ENCODE measurements at regions not wholly inside any gene's neighbourhood (a gene's known extent, or its start where the extent isn't known, plus 50 kb on each side); places are given as distances from the start of the nearest gene placed in this dataset.
"Not testable (repeated sequence)": the region's sequence is repeated elsewhere in the genome, so short reads cannot be mapped to it uniquely, and the experiment has no call there.

DNA sequence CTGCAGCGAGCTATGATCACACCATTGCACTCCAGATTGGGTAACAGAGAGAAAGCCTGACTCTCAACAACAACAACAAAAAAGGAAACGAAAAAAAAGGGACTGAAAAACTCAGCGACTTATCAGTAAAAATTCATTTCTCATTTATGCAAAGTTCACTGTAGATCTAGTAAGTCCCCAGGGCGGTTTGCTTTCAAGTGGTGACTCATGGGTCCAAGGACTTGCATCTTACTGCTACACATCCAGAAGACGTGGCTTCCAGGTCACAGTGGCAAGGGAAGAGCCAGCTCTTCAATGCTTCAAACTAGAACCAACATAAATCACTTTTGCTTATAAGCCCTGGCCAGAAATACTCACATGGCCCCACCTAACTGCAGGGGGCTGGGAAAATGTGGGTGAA lies 178.3 kb upstream of the AUTS2 start:
- no peaks in the 10 kb centered on the region for H3K27me3 ChIP-seq (ENCODE audit: control insufficient read depth, insufficient read depth, low read length)
- H3K9ac ChIP-seq (ENCODE audit: low read length) = no peak overlapping the region
- H3K4me3 ChIP-seq (ENCODE audit: low read length) = no peak overlapping the region
- H3K4me1 ChIP-seq (ENCODE audit: control insufficient read depth, insufficient read depth, low read length) = no peaks in the 10 kb centered on the region
- no peaks in the 10 kb centered on the region for H3K9me3 ChIP-seq (ENCODE audit: control insufficient read depth, low read length)
- no peaks in the 10 kb centered on the region for H3K36me3 ChIP-seq (ENCODE audit: control insufficient read depth, insufficient read depth, low read length)

DNA sequence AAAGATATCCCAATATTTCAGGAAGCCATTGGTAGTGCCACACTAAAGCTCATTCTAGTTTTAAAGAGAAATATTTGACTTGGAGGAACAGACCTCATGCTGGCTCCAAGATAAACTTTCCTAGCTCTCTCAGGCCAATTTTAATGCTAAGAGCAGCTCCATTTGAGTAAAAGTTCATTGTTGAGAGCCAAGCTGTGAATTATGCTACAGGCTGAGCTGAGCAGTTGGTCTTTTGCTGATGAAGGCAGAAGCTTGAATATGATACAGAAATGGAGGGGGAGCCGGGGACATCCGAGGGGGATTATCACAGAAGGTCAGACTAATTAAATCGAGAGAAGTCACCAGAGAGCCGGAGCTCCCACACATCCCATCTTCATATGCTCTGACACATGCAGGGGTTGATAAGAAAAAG lies 175.7 kb upstream of the AUTS2 start:
- no peaks in the 10 kb centered on the region for H3K36me3 ChIP-seq (ENCODE audit: control insufficient read depth, insufficient read depth, low read length)
- no peak overlapping the region for H3K4me3 ChIP-seq (ENCODE audit: low read length)
- no peaks in the 10 kb centered on the region for H3K9me3 ChIP-seq (ENCODE audit: control insufficient read depth, low read length)

DNA sequence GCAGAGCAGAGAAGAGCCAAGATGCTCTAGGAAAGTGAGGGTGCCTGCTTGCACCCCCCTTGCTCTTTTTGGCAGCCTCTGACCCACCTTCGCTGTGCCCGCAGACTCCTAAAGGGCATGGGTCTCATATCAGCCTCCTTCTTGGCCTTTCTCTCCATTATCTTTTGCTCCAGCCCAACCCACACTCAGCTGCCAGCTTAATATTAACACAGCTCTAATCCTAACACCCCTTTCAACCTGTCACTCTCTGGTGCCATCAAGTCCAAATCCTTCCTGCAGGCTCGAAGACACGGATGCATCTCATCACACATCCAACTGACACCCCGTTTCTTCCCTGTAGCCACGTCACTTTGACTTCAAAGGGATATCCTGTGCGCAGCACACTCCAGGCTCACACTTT lies 171.6 kb upstream of the AUTS2 start:
- Histone ChIP-seq H3K9ac (ENCODE audit: low read length) (no peak overlapping the region), H3K4me3 (ENCODE audit: low read length) (no peak overlapping the region), H3K27me3 (ENCODE audit: control insufficient read depth, insufficient read depth, low read length) (no peaks in the 10 kb centered on the region), H3K4me1 (ENCODE audit: control insufficient read depth, insufficient read depth, low read length) (no peaks in the 10 kb centered on the region), H3K9me3 (ENCODE audit: control insufficient read depth, low read length) (no peaks in the 10 kb centered on the region), H3K36me3 (ENCODE audit: control insufficient read depth, insufficient read depth, low read length) (no peaks in the 10 kb centered on the region)

More for the DNA sequence above, 175.7 kb upstream of the AUTS2 start:
- H3K9ac ChIP-seq (ENCODE audit: low read length) = no peak overlapping the region
- H3K27me3 ChIP-seq (ENCODE audit: control insufficient read depth, insufficient read depth, low read length) = no peaks in the 10 kb centered on the region
- no peaks in the 10 kb centered on the region for H3K4me1 ChIP-seq (ENCODE audit: control insufficient read depth, insufficient read depth, low read length)

GRCh38 chr7:69428089-69428488 lies 170.2 kb upstream of the AUTS2 start:
- Histone ChIP-seq H3K4me3 (ENCODE audit: low read length) (no peak overlapping the region), H3K36me3 (ENCODE audit: control insufficient read depth, insufficient read depth, low read length) (no peaks in the 10 kb centered on the region), H3K4me1 (ENCODE audit: control insufficient read depth, insufficient read depth, low read length) (no peaks in the 10 kb centered on the region), H3K27me3 (ENCODE audit: control insufficient read depth, insufficient read depth, low read length) (no peaks in the 10 kb centered on the region), H3K9me3 (ENCODE audit: control insufficient read depth, low read length) (no peaks in the 10 kb centered on the region), H3K9ac (ENCODE audit: low read length) (no peak overlapping the region)

- Histone ChIP-seq H3K36me3 (ENCODE audit: control insufficient read depth, insufficient read depth, low read length) (no peaks in the 10 kb centered on the region), H3K9ac (ENCODE audit: low read length) (no peak overlapping the region), H3K9me3 (ENCODE audit: control insufficient read depth, low read length) (no peaks in the 10 kb centered on the region), H3K4me1 (ENCODE audit: control insufficient read depth, insufficient read depth, low read length) (no peaks in the 10 kb centered on the region), H3K27me3 (ENCODE audit: control insufficient read depth, insufficient read depth, low read length) (no peaks in the 10 kb centered on the region), H3K4me3 (ENCODE audit: low read length) (no peak overlapping the region)
Observed at GRCh38 chr7:69429911-69430383, 168.3 kb upstream of the AUTS2 start.

- Histone ChIP-seq H3K9me3 (ENCODE audit: control insufficient read depth, low read length) (no peaks in the 10 kb centered on the region), H3K4me3 (ENCODE audit: low read length) (no peak overlapping the region), H3K9ac (ENCODE audit: low read length) (no peak overlapping the region), H3K27me3 (ENCODE audit: control insufficient read depth, insufficient read depth, low read length) (no peaks in the 10 kb centered on the region), H3K4me1 (ENCODE audit: control insufficient read depth, insufficient read depth, low read length) (no peaks in the 10 kb centered on the region), H3K36me3 (ENCODE audit: control insufficient read depth, insufficient read depth, low read length) (no peaks in the 10 kb centered on the region)
Observed at GRCh38 chr7:69430384-69431021, 167.8 kb upstream of the AUTS2 start.

DNA sequence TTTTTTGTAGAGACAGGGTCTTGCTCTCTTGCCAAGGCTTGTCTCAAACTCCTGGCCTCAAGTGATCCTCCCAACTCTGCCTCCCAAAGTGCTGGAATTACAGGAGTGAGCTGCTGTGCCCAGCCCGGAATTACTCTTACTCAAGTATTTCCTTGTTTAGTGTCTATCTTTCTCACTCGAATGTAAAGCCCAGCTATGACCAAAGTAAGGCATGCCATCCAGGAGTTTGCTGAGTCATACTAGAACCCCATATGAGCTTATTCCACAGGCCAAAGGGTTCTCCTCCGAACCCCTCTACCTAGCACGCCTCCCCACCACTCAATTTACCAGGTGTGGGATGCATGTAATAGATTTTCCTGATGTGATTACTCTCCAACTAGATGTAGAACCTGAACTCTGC lies 166.6 kb upstream of the AUTS2 start:
- Histone ChIP-seq H3K9ac (ENCODE audit: low read length) (no peak overlapping the region), H3K4me3 (ENCODE audit: low read length) (no peak overlapping the region), H3K36me3 (ENCODE audit: control insufficient read depth, insufficient read depth, low read length) (no peaks in the 10 kb centered on the region), H3K9me3 (ENCODE audit: control insufficient read depth, low read length) (no peaks in the 10 kb centered on the region), H3K4me1 (ENCODE audit: control insufficient read depth, insufficient read depth, low read length) (no peaks in the 10 kb centered on the region), H3K27me3 (ENCODE audit: control insufficient read depth, insufficient read depth, low read length) (no peaks in the 10 kb centered on the region)

GRCh38 chr7:69432276-69432675 lies 166.0 kb upstream of the AUTS2 start:
- H3K9ac ChIP-seq (ENCODE audit: low read length); H3K4me3 ChIP-seq (ENCODE audit: low read length); H3K36me3 ChIP-seq (ENCODE audit: control insufficient read depth, insufficient read depth, low read length); H3K9me3 ChIP-seq (ENCODE audit: control insufficient read depth, low read length); H3K4me1 ChIP-seq (ENCODE audit: control insufficient read depth, insufficient read depth, low read length); H3K27me3 ChIP-seq (ENCODE audit: control insufficient read depth, insufficient read depth, low read length): not testable (repeated sequence)

DNA sequence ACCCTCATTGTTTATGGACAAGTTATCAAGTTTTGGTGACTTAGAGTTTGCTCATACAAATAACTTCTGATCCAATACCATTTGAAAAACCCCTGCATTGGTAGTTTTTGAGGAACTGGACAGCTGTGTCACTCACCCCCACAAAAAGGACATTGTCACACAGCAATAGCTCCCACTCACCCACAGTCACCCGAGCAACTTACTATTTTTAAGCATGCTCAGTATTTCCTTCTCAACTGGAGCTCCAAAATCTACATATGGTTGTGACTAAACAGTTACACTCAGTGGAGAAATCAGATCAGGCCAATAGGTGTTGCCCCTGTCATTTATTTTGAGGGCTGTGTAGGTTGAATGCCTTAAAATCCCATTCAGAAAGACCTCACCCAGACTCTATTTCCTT lies 165.2 kb upstream of the AUTS2 start:
- H3K4me1 ChIP-seq (ENCODE audit: control insufficient read depth, insufficient read depth, low read length) = no peaks in the 10 kb centered on the region
- H3K9me3 ChIP-seq (ENCODE audit: control insufficient read depth, low read length) = no peaks in the 10 kb centered on the region

DNA sequence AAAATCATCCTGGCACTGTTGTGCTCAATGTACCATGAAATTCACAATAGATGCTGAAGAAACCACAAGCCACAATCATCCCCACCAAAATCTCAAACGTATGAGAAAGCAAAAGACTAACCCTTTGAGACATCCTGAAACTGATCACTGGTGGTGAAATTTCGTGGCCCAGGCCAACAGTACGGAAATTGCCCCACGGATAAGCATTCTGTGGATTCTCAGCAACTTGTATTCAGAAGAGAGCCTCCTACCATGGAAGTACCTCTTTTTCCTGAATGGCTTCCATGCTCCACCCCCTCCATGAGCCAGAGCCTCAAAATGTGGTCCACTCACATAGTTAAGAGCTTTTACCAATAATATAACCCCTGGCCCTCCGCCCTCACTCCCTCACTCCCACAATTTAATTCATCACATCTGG lies 163.9 kb upstream of the AUTS2 start:
- no peaks in the 10 kb centered on the region for H3K36me3 ChIP-seq (ENCODE audit: control insufficient read depth, insufficient read depth, low read length)

More for the DNA sequence above, 165.2 kb upstream of the AUTS2 start:
- Histone ChIP-seq H3K9ac (ENCODE audit: low read length) (no peak overlapping the region), H3K36me3 (ENCODE audit: control insufficient read depth, insufficient read depth, low read length) (no peaks in the 10 kb centered on the region), H3K27me3 (ENCODE audit: control insufficient read depth, insufficient read depth, low read length) (no peaks in the 10 kb centered on the region), H3K4me3 (ENCODE audit: low read length) (no peak overlapping the region)

DNA sequence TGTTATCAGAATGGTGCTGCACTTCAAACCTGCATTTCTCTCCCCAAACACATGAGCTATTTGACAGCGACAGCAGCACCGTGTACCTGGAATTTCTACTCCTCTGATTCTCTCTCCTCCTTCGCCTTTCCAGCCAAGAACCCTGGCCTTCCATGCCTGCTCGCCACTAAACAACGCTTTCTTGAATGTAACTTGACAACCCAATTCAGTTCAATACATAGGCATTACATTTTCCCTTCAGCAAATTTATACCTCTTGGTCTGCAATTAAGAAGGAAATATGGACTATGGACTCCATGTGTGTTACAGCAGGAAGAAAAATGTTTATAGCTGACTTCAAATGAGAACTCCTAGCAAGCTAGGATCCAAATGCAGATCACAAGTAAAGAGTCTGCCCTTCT lies 162.6 kb upstream of the AUTS2 start:
- Histone ChIP-seq H3K4me1 (ENCODE audit: control insufficient read depth, insufficient read depth, low read length) (no peaks in the 10 kb centered on the region), H3K9me3 (ENCODE audit: control insufficient read depth, low read length) (no peaks in the 10 kb centered on the region), H3K36me3 (ENCODE audit: control insufficient read depth, insufficient read depth, low read length) (no peaks in the 10 kb centered on the region), H3K27me3 (ENCODE audit: control insufficient read depth, insufficient read depth, low read length) (no peaks in the 10 kb centered on the region), H3K4me3 (ENCODE audit: low read length) (no peak overlapping the region), H3K9ac (ENCODE audit: low read length) (no peak overlapping the region)

More for the DNA sequence above, 163.9 kb upstream of the AUTS2 start:
- H3K9ac ChIP-seq (ENCODE audit: low read length) = no peak overlapping the region
- no peaks in the 10 kb centered on the region for H3K27me3 ChIP-seq (ENCODE audit: control insufficient read depth, insufficient read depth, low read length)
- H3K4me1 ChIP-seq (ENCODE audit: control insufficient read depth, insufficient read depth, low read length) = no peaks in the 10 kb centered on the region
- H3K4me3 ChIP-seq (ENCODE audit: low read length) = no peak overlapping the region
- H3K9me3 ChIP-seq (ENCODE audit: control insufficient read depth, low read length) = no peaks in the 10 kb centered on the region

DNA sequence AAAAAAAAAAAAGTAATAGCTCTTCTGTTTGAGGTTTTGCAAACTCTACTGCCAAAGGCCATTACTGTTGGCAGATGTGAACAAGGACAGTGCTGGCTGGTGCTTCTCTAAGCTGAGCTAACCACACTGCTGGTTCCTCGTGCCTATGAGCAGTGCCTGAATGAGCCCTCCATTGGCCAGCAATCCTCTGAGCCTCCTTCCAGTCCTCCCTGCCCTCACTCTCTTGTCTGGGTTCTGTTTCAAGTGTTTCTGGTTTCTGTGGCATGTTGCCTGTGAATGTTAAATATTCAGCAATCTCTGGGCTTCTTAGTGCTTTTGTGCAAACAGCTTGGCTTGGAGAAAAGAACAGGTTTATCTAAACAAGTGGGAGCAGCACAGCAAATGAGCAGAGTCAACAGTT lies 161.3 kb upstream of the AUTS2 start:
- Histone ChIP-seq H3K4me3 (ENCODE audit: low read length) (no peak overlapping the region), H3K4me1 (ENCODE audit: control insufficient read depth, insufficient read depth, low read length) (no peaks in the 10 kb centered on the region), H3K36me3 (ENCODE audit: control insufficient read depth, insufficient read depth, low read length) (no peaks in the 10 kb centered on the region), H3K9ac (ENCODE audit: low read length) (no peak overlapping the region), H3K9me3 (ENCODE audit: control insufficient read depth, low read length) (no peaks in the 10 kb centered on the region), H3K27me3 (ENCODE audit: control insufficient read depth, insufficient read depth, low read length) (no peaks in the 10 kb centered on the region)
